ENCODE measurements at regions not wholly inside any gene's neighbourhood (a gene's known extent, or its start where the extent isn't known, plus 50 kb on each side); places are given as distances from the start of the nearest gene placed in this dataset.

DNA sequence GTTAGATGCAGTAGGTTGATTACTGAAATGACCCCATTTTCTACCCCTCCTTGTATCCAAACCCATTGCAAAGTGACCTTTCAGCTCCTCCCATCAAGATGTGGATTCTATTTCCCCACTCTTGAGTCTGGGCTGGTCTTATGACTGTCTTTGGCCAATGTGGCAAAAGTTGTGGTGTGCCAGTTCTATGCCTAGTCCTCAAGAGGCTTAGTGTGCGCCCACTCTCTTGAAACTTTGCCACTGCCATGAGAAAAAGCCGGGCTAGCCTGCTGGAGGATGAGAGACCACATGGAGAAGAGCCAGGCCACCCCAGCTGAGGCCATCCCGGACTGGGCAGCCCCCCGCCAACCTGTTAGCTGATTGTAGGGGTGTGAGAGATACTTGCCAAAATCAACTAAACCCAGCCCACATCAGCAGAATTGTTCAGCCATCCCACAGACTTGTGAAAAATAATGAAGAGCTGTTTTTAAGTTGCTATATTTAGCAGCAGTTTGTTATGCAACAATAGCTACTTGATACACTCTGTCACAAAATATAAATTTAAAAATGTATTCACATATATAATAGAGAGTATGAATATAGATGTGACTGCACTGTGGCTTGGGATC is 131.0 kb upstream of the PALS2 start:
- TF ChIP-seq, protein P1, sequence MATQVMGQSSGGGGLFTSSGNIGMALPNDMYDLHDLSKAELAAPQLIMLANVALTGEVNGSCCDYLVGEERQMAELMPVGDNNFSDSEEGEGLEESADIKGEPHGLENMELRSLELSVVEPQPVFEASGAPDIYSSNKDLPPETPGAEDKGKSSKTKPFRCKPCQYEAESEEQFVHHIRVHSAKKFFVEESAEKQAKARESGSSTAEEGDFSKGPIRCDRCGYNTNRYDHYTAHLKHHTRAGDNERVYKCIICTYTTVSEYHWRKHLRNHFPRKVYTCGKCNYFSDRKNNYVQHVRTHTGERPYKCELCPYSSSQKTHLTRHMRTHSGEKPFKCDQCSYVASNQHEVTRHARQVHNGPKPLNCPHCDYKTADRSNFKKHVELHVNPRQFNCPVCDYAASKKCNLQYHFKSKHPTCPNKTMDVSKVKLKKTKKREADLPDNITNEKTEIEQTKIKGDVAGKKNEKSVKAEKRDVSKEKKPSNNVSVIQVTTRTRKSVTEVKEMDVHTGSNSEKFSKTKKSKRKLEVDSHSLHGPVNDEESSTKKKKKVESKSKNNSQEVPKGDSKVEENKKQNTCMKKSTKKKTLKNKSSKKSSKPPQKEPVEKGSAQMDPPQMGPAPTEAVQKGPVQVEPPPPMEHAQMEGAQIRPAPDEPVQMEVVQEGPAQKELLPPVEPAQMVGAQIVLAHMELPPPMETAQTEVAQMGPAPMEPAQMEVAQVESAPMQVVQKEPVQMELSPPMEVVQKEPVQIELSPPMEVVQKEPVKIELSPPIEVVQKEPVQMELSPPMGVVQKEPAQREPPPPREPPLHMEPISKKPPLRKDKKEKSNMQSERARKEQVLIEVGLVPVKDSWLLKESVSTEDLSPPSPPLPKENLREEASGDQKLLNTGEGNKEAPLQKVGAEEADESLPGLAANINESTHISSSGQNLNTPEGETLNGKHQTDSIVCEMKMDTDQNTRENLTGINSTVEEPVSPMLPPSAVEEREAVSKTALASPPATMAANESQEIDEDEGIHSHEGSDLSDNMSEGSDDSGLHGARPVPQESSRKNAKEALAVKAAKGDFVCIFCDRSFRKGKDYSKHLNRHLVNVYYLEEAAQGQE (IDR thresholded peaks at IDR 0.05; ENCODE audit: insufficient read depth in 1 of 2, low read depth in 2 of 2, low read length in 2 of 2), result no peak
- no peak for TF ChIP-seq FOXP2 (optimal IDR thresholded peaks at IDR 0.05; ENCODE audit: borderline replicate concordance, extremely low read depth, extremely low read length, insufficient read depth)
- TF ChIP-seq TAF1 (IDR thresholded peaks at IDR 0.05; ENCODE audit: borderline replicate concordance, insufficient read depth, low read length), result no peak
- TF ChIP-seq SIN3A (IDR thresholded peaks at IDR 0.05; ENCODE audit: borderline replicate concordance, insufficient read depth, low read length), result no peak
- no peak for TF ChIP-seq POLR2AphosphoS5 (IDR thresholded peaks at IDR 0.05; ENCODE audit: low read depth, low read length)

DNA sequence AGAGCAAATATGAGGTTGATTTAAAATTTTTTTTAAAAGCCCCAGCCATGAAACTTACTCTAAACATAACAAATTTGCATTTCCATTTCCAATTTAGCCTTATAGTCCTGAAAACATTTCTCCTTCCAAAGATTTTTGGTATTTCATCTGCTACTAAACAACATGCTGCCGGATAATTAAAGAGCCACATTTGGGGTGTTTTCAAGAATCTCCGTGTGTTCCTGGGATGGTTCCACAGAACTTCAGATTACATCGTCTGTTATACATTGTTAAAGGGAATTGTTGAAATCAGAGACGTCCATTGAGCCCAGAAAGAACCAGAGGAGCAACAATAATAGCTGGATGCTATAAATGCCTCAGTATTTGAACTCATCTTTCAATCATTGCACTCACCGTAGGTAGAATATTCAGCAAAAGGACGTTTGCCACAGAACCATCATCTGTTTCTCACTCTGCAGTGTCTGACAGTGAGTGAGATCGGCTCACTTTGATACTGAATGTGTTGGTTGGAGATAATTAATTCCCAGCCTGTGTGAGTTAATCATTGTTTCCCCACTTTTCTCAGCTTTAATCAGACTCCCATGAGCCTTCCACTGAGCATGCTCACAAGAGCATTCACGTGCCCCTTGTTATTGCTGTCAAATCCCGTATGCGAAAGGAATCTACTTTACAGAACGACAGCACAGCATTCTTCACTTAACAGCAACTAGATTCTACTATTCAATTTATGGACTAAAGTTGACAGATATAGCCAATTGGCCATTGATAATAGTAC is 128.4 kb upstream of the PALS2 start:
- no peak for TF ChIP-seq POLR2AphosphoS5 (IDR thresholded peaks at IDR 0.05; ENCODE audit: low read depth, low read length)
- no peak for TF ChIP-seq FOXP2 (optimal IDR thresholded peaks at IDR 0.05; ENCODE audit: borderline replicate concordance, extremely low read depth, extremely low read length, insufficient read depth)
- no peak for TF ChIP-seq TAF1 (IDR thresholded peaks at IDR 0.05; ENCODE audit: borderline replicate concordance, insufficient read depth, low read length)
- TF ChIP-seq, protein P1 (IDR thresholded peaks at IDR 0.05; ENCODE audit: insufficient read depth in 1 of 2, low read depth in 2 of 2, low read length in 2 of 2), result no peak
- no peak for TF ChIP-seq SIN3A (IDR thresholded peaks at IDR 0.05; ENCODE audit: borderline replicate concordance, insufficient read depth, low read length)

DNA sequence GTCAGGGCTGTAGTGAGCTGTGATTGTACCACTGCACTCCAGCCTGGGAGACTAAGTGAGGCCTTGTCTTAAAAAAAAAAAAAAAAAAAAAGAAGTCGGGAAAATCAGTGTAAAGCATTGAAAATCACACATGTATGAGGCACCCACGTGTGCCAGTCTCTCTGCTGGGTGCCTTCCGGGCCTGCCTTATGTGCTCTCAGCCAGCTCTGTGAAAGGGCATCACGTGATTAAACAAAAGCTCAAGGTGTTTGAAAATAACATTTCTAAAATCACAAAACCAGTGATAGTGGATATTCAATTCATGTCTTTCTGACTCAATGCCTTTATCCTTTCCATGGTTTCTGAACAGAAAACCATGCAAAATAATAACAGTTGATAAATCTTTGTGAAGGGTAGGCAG is 125.2 kb upstream of the PALS2 start:
- TF ChIP-seq FOXP2 (optimal IDR thresholded peaks at IDR 0.05; ENCODE audit: borderline replicate concordance, extremely low read depth, extremely low read length, insufficient read depth), result no peak
- no peak for TF ChIP-seq TAF1 (IDR thresholded peaks at IDR 0.05; ENCODE audit: borderline replicate concordance, insufficient read depth, low read length)
- TF ChIP-seq, protein P1 (IDR thresholded peaks at IDR 0.05; ENCODE audit: insufficient read depth in 1 of 2, low read depth in 2 of 2, low read length in 2 of 2), result no peak
- no peak for TF ChIP-seq SIN3A (IDR thresholded peaks at IDR 0.05; ENCODE audit: borderline replicate concordance, insufficient read depth, low read length)
- TF ChIP-seq POLR2AphosphoS5 (IDR thresholded peaks at IDR 0.05; ENCODE audit: low read depth, low read length), result no peak

DNA sequence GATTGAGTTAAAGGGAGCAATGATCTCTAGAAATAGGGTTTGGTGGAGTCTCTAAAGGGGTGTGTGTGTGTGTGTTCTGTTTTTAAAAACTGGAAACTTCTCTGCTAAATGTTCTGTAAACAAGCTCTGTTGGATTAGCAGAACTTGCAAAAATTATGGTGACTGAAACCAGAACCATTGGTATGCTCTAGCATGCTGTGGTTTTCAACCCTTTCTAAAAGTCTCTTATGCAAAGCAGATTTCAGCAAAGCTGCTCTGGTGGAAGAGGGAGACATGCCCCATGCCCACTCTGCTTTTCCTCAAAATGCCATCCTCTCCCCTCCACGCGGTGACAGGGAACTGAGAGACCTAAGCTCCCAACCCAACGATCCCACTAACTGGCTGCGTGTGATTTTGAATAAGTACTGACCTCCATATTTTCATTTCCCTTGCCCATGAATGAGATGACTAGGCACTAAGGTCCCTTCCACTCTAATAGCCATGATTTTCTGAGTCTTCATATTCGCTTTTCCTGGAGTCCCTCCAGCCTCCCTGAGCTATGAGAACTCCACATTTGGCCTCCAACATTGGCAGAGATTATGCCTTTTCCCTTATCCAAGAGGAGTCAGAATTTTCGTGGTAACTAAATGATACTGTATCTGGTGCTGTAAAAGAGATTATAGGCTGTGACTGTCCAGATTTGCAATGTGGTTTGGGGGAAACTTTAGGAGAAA is 117.3 kb upstream of the PALS2 start:
- TF ChIP-seq FOXP2 (optimal IDR thresholded peaks at IDR 0.05; ENCODE audit: borderline replicate concordance, extremely low read depth, extremely low read length, insufficient read depth) (no peak), POLR2AphosphoS5 (IDR thresholded peaks at IDR 0.05; ENCODE audit: low read depth, low read length) (no peak), TAF1 (IDR thresholded peaks at IDR 0.05; ENCODE audit: borderline replicate concordance, insufficient read depth, low read length) (no peak), SIN3A (IDR thresholded peaks at IDR 0.05; ENCODE audit: borderline replicate concordance, insufficient read depth, low read length) (no peak)
- TF ChIP-seq, protein P1 (IDR thresholded peaks at IDR 0.05; ENCODE audit: insufficient read depth in 1 of 2, low read depth in 2 of 2, low read length in 2 of 2), result no peak

All from PFSK-1 (cell line).